Retinal pigment epithelial cell (primary cell): ENCODE measurements at regions not wholly inside any gene's neighbourhood (a gene's known extent, or its start where the extent isn't known, plus 50 kb on each side); places are given as distances from the start of the nearest gene placed in this dataset.

ENCODE experiments used
- DNase-seq: peaks from one replicate; pipeline ENCODE4 v3.0.0-alpha.2; 2010; ENCODE audit warnings: low read depth
- H3K4me3 ChIP-seq: 2 replicates; pipeline ENCODE4 v1.5.1; 2011; ENCODE audit warnings: mild to moderate bottlenecking, low read length, control low read depth, moderate library complexity
- TF ChIP-seq, protein P1 (sequence below): conservative IDR thresholded peaks from 2 replicates; pipeline ENCODE4 v1.5.1; 2011; ENCODE audit warnings: low read depth, low read length, control low read depth, inconsistent platforms

DNA sequence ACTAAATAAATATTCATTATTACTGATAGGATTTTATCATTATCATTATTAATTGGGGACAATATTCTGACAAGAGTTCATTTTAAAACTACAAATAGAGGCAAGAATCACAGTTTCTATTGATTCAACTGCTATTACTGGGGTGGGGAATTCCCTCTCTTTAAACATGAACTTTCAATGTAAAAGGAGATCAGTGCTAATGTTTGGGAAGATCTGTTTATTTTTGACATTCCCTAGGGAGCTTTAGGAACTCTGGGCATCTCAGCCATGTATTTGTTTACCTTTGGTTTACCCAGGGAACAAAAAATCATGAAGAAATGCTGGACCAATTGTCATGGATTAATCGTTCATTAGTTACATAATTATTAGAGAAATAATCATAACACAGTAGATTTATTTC is 443.2 kb upstream of the AKR1E2 start:
- DNase-seq: no peak
- H3K4me3 ChIP-seq: no peak overlapping the region
- TF ChIP-seq, protein P1, sequence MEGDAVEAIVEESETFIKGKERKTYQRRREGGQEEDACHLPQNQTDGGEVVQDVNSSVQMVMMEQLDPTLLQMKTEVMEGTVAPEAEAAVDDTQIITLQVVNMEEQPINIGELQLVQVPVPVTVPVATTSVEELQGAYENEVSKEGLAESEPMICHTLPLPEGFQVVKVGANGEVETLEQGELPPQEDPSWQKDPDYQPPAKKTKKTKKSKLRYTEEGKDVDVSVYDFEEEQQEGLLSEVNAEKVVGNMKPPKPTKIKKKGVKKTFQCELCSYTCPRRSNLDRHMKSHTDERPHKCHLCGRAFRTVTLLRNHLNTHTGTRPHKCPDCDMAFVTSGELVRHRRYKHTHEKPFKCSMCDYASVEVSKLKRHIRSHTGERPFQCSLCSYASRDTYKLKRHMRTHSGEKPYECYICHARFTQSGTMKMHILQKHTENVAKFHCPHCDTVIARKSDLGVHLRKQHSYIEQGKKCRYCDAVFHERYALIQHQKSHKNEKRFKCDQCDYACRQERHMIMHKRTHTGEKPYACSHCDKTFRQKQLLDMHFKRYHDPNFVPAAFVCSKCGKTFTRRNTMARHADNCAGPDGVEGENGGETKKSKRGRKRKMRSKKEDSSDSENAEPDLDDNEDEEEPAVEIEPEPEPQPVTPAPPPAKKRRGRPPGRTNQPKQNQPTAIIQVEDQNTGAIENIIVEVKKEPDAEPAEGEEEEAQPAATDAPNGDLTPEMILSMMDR: no peak

DNA sequence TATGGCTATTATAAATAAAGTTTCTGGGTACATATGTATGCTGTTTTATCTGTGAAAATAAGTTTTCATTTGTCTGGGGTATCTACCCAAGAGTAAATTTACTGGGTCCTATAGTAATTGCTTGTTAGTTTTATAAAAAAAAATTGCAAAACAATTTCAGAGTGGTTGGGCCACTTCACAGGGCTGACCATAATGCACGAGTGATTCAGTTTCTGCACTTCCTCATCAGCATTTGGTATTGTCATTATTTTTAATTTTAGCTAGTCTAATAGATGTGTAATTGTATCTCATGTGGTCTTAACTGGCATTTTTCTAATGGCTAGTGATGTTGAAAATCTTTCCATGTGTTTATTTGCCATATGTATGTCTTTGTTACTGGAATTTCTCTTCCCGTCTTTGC is 452.4 kb upstream of the AKR1E2 start:
- TF ChIP-seq, protein P1: no peak
- no peak for DNase-seq

DNA sequence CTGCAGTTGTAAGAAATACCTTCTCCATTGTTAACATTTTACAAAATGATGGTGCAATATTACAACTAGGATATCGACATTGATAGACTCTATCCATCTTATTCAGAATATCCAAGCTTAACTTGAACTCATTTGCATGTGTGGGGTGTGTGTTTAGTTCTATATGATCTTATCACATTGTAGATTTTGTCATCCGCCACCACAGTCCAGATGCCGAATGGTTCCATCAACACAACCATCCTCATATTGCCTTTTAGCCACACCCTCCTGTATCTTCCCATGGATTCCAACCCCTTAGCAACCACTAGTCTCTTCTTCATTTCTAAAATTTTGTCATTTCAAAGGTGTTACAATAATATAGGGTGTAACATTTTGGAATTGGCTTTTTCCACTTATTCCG is 452.9 kb upstream of the AKR1E2 start:
- DNase-seq: no peak
- H3K4me3 ChIP-seq: no peak overlapping the region
- TF ChIP-seq, protein P1: no peak

More for the DNA sequence above, 452.4 kb upstream of the AKR1E2 start:
- no peak overlapping the region for H3K4me3 ChIP-seq

DNA sequence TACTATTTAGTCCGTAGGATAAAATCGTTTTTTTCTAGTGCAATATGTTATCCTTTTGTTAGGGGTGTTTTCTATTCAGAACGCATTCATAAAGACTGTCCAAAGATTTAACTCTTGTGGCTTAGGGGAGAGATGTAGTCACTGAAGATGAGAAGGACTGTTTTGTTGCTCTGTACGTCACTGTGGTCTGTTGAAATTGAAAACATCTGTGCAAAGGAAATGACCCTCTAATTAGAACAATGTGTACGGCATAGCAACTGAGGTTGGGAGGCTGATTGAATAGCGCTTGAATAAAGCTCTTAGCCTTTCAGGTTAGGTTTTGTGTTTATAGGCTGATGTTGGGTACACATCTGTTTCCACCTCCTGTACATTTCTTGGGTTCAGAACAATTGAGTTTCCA is 453.4 kb upstream of the AKR1E2 start:
- TF ChIP-seq, protein P1: no peak
- H3K4me3 ChIP-seq: no peak overlapping the region
- DNase-seq: no peak

DNA sequence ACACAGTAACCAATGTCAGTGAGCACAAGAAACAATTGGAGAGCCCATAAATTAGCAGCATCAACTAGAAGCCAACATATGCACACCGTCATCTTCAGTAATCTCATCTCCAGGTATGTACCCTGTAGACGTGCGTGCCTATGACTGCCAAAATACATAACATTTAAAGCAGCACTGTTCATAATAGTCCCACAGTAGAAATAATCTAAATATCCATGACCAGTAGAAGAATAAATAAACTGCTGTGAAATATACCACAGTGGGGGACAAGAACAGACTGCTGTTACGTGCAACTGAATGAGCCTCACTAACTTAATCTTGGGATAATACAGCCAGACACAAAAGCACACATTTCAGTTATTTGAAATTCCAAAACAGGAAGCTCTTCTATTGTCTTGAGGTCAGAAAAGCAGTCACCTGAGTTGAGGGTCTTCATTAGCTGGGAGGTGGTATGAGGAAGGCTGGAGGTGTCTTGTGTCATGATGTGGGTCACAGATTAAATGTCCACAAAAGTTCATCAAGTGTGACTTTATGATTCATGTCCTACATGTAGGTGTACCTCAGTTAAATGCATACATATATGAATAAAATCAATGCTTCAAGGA is 454.2 kb upstream of the AKR1E2 start:
- no peak for DNase-seq
- TF ChIP-seq, protein P1: no peak
- no peak overlapping the region for H3K4me3 ChIP-seq

DNA sequence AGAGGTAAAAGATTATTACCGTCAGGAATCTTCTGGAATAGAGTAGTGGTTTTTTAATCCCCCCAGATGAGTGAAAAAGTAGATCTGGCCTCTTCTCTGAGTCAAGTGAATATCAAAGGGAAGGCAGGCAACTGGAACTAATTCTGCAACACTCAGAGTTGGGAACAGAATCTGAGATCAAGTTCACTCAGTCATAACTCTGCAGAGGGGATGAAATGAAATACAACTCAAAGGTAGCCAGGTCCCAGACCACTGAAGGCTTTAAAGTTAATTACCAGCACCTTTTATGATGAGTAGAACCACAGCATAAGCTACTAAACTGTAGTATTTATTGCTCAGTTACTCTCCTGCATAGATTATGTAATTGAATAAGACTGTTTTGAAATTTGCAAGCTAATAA is 455.6 kb upstream of the AKR1E2 start:
- H3K4me3 ChIP-seq: no peak overlapping the region
- DNase-seq: no peak
- TF ChIP-seq, protein P1: no peak

DNA sequence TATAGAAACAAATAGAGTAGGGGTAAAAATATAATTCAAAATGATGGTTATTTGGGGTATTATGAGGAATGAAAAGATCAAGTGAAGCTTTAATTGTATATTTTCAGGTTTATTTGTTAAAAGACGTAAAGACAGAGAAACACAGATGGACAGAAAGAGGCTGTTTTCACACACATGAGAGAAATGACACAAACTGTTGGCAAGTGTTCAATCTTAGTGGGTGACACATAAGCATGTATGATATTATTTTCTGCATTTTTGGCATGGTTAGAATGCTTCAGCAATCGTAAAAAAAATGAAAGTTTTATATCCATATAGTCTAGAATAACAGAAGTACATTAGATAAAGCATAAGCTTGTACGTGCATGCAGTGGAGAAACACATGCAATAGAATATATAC is 464.4 kb upstream of the AKR1E2 start:
- TF ChIP-seq, protein P1: no peak

More for the DNA sequence above, 464.4 kb upstream of the AKR1E2 start:
- DNase-seq: no peak
- no peak overlapping the region for H3K4me3 ChIP-seq
